GM19238 (cell line): ENCODE measurements at regions not wholly inside any gene's neighbourhood (a gene's known extent, or its start where the extent isn't known, plus 50 kb on each side); places are given as distances from the start of the nearest gene placed in this dataset.
"Not testable (repeated sequence)": the region's sequence is repeated elsewhere in the genome, so short reads cannot be mapped to it uniquely, and the experiment has no call there.

Experiments
- DNase-seq: peaks from one replicate; pipeline ENCODE4 v3.0.0; 2011; ENCODE audit warnings: low spot score; ENCODE audit not compliant: insufficient read length

- DNase-seq, result no peak
Measured at GRCh38 chr5:96209829-96210228, 223.2 kb downstream of the PCSK1 start.

- no peak for DNase-seq
Measured at GRCh38 chr5:96207420-96207819, 225.6 kb downstream of the PCSK1 start.

- DNase-seq, result no peak
Measured at GRCh38 chr5:96203761-96204160, 229.3 kb downstream of the PCSK1 start.

GRCh38 chr5:96201503-96201902 lies 231.5 kb downstream of the PCSK1 start:
- DNase-seq, result no peak

GRCh38 chr5:96200641-96201040 lies 232.4 kb downstream of the PCSK1 start:
- DNase-seq, result no peak

- no peak for DNase-seq
Measured at GRCh38 chr5:96199713-96200183, 233.3 kb downstream of the PCSK1 start.

GRCh38 chr5:96198356-96199058 lies 234.5 kb downstream of the PCSK1 start:
- no peak for DNase-seq

- DNase-seq, result not testable (repeated sequence)
Measured at GRCh38 chr5:96197767-96198166, 235.3 kb downstream of the PCSK1 start.

- DNase-seq, result no peak
Measured at GRCh38 chr5:96197347-96197746, 235.7 kb upstream of the ELL2 start.

GRCh38 chr5:96196890-96197289 lies 235.2 kb upstream of the ELL2 start:
- DNase-seq, result no peak

- DNase-seq, result no peak
Measured at GRCh38 chr5:96196407-96196806, 234.8 kb upstream of the ELL2 start.

GRCh38 chr5:96195123-96195522 lies 233.5 kb upstream of the ELL2 start:
- DNase-seq, result no peak

- no peak for DNase-seq
Measured at GRCh38 chr5:96194593-96194992, 232.9 kb upstream of the ELL2 start.

- DNase-seq, result no peak
Measured at GRCh38 chr5:96193946-96194345, 232.3 kb upstream of the ELL2 start.

GRCh38 chr5:96189987-96190386 lies 228.3 kb upstream of the ELL2 start:
- no peak for DNase-seq

- DNase-seq, result no peak
Measured at GRCh38 chr5:96189028-96189826, 227.6 kb upstream of the ELL2 start.

- no peak for DNase-seq
Measured at GRCh38 chr5:96187309-96188027, 225.8 kb upstream of the ELL2 start.

GRCh38 chr5:96184510-96184909 lies 222.9 kb upstream of the ELL2 start:
- DNase-seq, result not testable (repeated sequence)

- DNase-seq, result no peak
Measured at GRCh38 chr5:96180684-96181435, 219.2 kb upstream of the ELL2 start.

GRCh38 chr5:96177303-96177869 lies 215.7 kb upstream of the ELL2 start:
- DNase-seq, result no peak

GRCh38 chr5:96176022-96176421 lies 214.4 kb upstream of the ELL2 start:
- DNase-seq, result no peak
